Stomach (tissue), 4 donors: ENCODE measurements at regions not wholly inside any gene's neighbourhood (a gene's known extent, or its start where the extent isn't known, plus 50 kb on each side); places are given as distances from the start of the nearest gene placed in this dataset.

Experiments
- CTCF ChIP-seq, 7 experiments: fragments of 450-650 bp in 4 of 7; fragments of 200-600 bp in 3 of 7; sonication (generic) in 3 of 7; IDR thresholded peaks; one replicate each; pipeline ENCODE4 v1.5.1; 2016 to 2019; ENCODE audit warnings: antibody characterized with exemption in 7 of 7, control low read depth in 2 of 7, mild to moderate bottlenecking in 1 of 7
- EP300 ChIP-seq: sonication (generic); formaldehyde crosslinking; IDR thresholded peaks from one replicate; pipeline ENCODE4 v1.6.1; 2017; ENCODE audit warnings: antibody characterized with exemption
- POLR2A ChIP-seq, 4 donors: fragments of 450-650 bp; IDR thresholded peaks; one replicate each; pipeline ENCODE4 v1.6.1; 2016; ENCODE audit warnings: antibody characterized with exemption in 4 of 4, control low read depth in 2 of 4, mild to moderate bottlenecking in 1 of 4, moderate library complexity in 1 of 4
- POLR2AphosphoS5 ChIP-seq, 3 donors: sonication (generic); formaldehyde crosslinking; IDR thresholded peaks; one replicate each; pipeline ENCODE4 v1.6.1; 2016; ENCODE audit warnings: antibody characterized with exemption in 3 of 3

- TF ChIP-seq POLR2A (IDR thresholded peaks at IDR 0.05) = no peak
- TF ChIP-seq CTCF (IDR thresholded peaks at IDR 0.05) = no peak
- no peak for TF ChIP-seq EP300
- TF ChIP-seq POLR2AphosphoS5 (IDR thresholded peaks at IDR 0.05) = no peak
Measured at GRCh38 chr10:64529003-64529350, 1007.8 kb downstream of the REEP3 start.
